NCI-H2171 treated with DMSO at 0.1 percent for 48 hours (cell line): ENCODE measurements at regions not wholly inside any gene's neighbourhood (a gene's known extent, or its start where the extent isn't known, plus 50 kb on each side); places are given as distances from the start of the nearest gene placed in this dataset.
A peak's percentile ranks its signal among the peaks of the same experiment; 100 is the strongest.
"Not testable (repeated sequence)": the region's sequence is repeated elsewhere in the genome, so short reads cannot be mapped to it uniquely, and the experiment has no call there.

Source experiments
- DNase-seq: peaks from one replicate; lab custom pipeline; 2025; lab: John Stamatoyannopoulos, UW

- DNase-seq: no peak
Observed at GRCh38 chrY:12212394-12212793, 488.6 kb upstream of the USP9Y start.

DNA sequence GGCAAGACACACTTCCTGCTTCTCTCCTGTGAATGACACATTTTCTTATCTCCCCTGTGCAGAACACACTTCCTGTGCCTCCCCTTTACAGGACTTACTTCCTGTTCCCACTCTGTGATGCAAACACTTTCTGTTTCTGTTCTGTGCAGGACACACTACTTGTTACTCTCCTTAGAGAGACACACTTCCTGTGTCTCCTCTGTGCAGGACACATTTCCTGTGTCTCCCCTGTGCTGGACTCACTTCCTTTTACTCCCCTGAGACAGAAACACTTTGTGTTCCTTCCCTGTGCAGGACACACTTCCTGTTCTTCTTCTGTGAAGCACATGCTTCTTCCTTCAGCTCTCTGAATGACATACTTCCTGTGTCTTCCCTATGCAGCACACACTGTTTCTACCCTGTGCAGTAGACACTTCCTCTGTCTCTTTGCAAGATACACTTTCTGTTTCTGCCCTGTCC lies 485.4 kb upstream of the USP9Y start:
- DNase-seq: no peak

DNA sequence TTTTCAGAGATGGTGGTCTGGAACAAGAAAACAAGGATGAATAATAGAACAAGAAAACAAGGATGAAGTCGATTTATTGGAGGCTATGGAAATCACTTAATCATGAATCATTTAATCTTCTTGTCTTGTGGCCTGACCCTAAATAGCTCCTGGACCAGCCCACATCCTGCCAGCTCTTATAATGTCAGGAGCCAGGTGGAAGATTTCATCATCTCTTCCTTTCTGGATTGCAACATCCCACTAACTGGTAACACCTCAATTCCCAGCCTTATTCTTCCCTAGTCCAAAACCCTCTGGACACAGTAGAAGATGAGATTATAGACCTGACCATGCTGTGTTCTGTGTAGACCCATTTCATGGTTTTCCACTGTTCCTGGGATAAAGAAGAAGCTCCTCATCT lies 470.1 kb upstream of the USP9Y start:
- no peak for DNase-seq

- DNase-seq: no peak
Observed at GRCh38 chrY:12236399-12236798, 464.6 kb upstream of the USP9Y start.

GRCh38 chrY:12240326-12240725 lies 460.7 kb upstream of the USP9Y start:
- not testable (repeated sequence) for DNase-seq

GRCh38 chrY:12244146-12244545 lies 456.9 kb upstream of the USP9Y start:
- peak; percentile 71 for DNase-seq

- no peak for DNase-seq
Observed at GRCh38 chrY:12253756-12254155, 447.3 kb upstream of the USP9Y start.

GRCh38 chrY:12271162-12271561 lies 429.9 kb upstream of the USP9Y start:
- peak; percentile 26 for DNase-seq

DNA sequence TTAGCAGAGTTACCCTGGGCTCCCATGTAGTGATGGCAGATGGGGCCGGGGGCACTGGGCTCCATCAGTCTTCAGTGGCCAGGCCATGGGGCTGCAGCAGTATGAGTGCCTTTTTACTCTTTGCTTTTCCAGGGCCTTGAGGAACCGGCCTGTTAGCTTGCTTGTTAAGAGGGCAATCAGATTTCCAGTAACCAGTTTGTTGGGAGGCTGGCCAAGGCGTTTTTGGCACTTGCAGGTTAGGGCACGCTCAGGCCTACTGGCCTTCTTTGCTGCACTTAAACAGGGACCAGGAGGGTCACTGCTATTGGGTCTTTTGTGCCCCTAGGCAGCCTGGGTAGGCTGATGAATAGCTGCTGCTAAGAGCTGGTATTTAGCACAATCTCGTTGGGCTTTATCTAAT lies 415.4 kb upstream of the USP9Y start:
- no peak for DNase-seq

DNA sequence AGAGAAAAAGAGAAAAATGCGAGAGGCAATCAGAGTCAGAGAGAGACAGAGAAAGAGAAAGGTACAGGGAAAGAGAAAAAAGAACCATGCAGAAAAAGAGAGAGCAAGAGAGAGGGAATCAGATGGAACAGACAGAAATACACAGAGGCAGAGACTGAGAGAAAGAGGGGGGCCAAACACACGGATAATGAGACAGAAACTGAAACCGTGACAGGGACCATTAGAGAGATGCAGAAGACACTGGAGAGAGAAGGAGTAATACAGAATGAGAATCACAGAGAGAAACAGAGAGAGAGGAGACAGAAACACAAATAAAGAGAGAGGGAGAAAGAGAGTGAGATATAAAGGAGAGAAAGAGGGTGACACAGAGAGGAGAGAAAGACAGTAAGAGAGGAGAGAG lies 412.1 kb upstream of the USP9Y start:
- no peak for DNase-seq

DNA sequence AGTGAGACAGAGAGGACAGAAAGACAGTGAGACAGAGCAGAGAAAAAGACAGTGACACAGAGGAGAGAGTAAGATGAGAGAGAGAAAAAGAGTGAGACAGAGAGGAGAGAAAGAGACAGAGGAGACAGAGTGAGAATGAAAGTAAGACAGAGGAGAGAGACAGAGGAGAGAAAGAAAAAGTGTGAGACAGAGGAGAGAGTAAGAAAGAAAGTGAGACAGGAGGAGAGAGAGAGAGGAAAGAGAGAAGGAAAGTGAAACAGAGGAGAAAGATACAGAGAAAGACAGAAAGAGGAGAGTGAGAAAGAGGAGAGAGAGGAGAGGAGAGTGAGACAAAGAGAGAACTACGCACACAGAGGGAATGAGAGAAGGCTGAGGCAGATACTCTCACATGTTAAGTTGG lies 411.6 kb upstream of the USP9Y start:
- no peak for DNase-seq

GRCh38 chrY:12292542-12292941 lies 408.5 kb upstream of the USP9Y start:
- DNase-seq: no peak

- DNase-seq: peak; percentile 27
Observed at GRCh38 chrY:12296460-12296859, 404.6 kb upstream of the USP9Y start.

DNA sequence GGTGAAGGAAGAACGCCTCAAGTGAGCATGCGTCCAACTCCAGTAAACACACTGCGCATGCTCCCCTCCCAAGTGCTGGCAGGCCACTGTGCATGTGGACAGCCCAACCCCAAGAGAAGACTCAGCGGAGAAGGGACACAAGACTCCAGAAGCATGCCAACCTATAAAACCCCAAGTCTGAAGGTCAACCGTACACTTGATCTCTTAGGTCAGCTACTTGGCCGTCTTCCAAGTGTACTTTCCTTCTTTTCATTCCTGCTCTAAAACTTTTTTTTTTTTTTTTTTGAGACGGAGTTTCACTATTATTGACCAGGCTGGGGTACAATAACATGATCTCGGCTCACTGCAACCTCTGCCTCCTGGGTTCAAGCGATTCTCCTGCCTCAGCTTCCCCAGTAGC lies 401.2 kb upstream of the USP9Y start:
- DNase-seq: not testable (repeated sequence)

DNA sequence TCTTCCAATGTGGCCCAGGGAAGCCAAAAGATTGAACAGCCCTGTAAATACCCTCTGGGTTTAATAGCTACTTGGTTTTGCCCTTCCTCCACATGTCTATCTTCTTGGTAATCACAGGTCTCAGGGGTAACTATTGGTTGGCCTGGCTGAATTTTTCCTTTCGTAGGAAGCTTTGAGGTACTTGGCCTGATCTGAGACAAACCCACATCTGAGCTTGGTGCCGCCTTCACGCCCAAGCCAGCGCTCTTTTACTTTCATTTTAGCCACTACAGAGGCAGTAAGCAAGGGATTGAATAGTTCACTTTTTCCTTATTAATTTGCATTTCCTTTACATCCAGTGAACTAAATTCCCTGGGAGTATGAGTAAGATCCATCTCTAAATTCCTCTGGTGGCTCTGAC lies 397.6 kb upstream of the USP9Y start:
- no peak for DNase-seq

DNA sequence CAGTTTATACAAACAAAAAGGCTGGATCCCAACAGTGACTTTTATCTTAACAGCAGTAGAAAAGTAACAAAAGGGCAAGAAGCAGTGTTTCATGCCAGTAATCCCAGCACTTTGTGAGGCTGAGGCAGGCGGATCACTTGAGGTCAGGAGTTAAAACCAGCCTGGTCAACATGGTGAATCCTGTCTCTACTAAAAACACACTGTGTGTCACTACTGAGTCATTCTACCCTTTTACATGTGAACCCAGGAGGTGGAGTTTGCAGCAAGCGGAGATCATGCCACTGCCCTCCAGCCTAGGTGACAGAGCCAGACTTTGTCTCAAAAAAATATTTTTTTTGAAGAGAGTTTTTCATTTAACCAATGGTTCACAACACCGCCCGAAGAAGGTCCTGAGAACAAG lies 395.6 kb upstream of the USP9Y start:
- no peak for DNase-seq

DNA sequence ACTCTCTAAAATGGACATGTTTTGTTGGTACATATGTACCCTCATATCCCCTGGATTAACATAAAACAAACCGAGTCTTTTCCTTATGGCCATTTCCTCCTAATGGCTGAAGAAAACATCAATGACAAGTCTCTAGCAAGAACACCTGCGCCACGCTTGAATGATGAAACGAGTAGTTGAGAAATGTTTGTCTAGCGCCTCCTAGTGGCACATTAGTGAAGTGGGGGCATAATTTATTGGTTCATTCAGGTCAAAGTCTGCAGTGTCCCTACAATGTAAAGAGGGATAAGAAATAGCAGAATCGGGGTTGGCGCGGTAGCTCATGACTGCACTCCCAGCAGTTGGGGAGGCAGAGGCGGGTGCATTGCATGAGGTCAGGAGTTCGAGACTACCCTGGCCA lies 391.8 kb upstream of the USP9Y start:
- no peak for DNase-seq

- no peak for DNase-seq
Observed at GRCh38 chrY:12310832-12311231, 390.2 kb upstream of the USP9Y start.

- DNase-seq: peak; percentile 84
Observed at GRCh38 chrY:12327751-12328150, 373.3 kb upstream of the USP9Y start.

DNA sequence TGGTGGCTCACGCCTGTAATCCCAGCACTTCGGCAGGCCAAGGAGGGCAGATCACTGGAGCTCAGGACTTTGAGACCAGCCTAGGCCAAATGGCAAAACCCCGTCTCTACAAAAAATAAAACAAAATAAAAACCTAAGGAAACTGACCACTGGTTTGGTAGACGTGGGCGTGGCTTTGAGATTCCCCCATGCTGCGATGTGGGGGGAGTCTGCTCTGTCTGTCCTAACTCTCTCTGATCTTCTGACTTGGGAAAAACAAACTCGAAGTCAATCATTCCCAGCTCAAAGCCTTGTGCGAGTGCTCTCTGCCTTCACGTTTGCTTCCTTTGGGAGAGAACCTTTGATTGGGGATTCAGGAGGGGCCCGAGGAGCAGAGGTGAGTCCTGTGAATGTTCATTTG lies 369.1 kb upstream of the USP9Y start:
- DNase-seq: not testable (repeated sequence)

DNA sequence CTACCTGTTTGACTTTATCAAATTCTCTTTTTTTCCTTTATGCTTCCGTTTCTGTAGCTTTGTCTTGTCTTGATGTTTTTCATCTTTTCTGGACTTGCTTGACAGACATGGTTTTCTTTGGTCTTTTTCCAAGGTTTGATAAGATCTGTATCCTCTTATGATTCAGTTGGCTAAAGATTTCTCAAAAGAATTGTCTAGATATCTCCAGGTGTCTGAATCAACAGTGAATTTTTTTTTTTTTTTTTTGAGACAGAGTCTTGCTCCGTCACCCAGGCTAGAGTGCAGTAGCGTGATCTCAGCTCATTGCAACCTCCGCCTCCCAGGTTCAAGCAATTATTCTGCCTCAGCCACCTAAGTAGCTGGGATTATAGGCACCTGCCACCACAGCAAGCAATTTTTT lies 357.8 kb upstream of the USP9Y start:
- peak; percentile 45 for DNase-seq

DNA sequence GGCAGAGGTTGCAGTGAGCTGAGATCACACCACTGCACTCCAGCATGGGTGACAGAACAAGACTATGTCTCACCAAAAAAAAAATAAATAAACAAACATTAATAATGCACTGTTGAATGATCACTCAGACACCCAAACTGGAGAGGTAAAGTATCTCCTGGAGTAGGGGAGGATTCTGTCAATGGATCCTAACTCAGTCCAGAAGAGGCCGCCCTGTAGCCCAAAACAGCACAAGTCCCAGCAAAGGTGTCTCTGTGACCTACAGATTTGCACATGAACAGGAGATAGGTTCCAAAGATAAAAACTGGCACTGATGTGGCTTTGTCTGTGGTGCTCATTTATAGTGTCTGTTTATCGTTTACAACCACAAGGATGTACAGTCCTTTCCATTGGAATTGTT lies 352.9 kb upstream of the USP9Y start:
- DNase-seq: no peak

GRCh38 chrY:12357204-12357603 lies 343.8 kb upstream of the USP9Y start:
- DNase-seq: no peak

DNA sequence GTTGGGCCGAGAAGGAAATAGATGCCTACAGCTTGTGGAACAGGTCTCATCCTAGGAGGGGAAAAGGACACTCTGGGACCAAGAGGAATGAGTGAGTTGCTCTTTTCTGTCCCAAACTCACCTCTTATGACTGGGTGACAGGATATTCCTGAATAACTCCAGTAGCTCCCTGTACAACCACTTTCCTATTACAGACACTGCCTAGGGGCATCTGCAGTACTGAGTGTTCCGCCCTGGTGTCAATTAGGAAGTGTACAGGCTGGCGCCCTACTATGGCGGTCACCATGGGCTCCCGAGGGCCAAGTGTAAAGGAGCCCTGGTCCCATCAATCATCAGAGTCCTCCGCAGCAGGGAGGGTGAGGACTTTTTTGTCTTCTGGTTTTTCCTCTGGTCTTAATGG lies 343.4 kb upstream of the USP9Y start:
- no peak for DNase-seq

GRCh38 chrY:12358337-12358736 lies 342.7 kb upstream of the USP9Y start:
- no peak for DNase-seq
